ENCODE measurements at regions not wholly inside any gene's neighbourhood (a gene's known extent, or its start where the extent isn't known, plus 50 kb on each side); places are given as distances from the start of the nearest gene placed in this dataset.

DNA sequence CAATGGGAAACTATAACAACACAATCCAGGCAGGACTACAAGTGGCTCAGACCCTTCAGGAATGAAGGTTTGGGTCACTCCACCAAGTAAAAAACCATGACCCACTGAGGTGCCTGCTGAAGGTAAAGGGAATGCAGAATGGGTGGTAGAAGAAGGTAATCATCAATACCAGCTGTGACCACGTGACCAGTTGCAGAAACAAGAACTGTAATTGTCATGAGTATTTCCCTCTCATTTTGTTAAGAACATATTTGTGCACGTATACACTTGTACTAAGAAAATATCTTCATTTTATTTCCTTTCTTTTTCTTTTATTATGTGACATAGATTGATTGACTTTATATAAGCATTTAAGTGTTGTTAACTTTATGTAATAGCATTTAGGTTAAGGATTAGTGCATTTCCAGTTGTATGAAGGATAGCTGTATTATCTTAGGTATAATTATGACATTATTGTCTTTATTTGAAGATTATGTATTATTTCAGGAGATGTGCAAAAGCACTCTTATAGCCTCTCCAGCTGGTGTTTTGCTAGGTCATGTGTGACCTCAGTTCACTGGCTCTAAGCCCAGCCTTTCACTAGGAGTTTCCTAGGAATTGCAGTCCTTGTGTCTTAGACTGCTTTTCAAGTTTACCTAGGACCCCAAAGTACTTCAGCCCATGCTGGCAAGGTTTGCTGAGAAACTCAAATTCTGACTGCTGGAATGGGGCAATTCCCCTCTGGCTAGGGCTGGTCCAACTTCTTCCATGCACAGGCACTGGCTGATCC is 125.7 kb upstream of the DPP10 start:
- DNase-seq: no peak
- no TSS peak for BruUV-seq (replicated peaks)
- Histone ChIP-seq H3K9ac (ENCODE audit: low read length) (no peak overlapping the region), H3K79me2 (ENCODE audit: low read length) (no peaks in the 10 kb centered on the region), H3K9me2 (replicated peaks; ENCODE audit: low read length) (no peaks in the 10 kb centered on the region), H3K36me3 (ENCODE audit: low read depth, low read length) (no peaks in the 10 kb centered on the region), H3K4me3 (ENCODE audit: low read length) (no peak overlapping the region), H4K20me1 (ENCODE audit: low read length) (no peaks in the 10 kb centered on the region), H3K4me2 (ENCODE audit: low read length) (no peak overlapping the region), H3K27ac (ENCODE audit: low read length) (no peak overlapping the region), H3K4me1 (ENCODE audit: insufficient read depth, low read length) (no peaks in the 10 kb centered on the region), H3K9me3 (ENCODE audit: low read length) (no peaks in the 10 kb centered on the region), H2AFZ (ENCODE audit: low read length) (no peak overlapping the region), H3K27me3 (ENCODE audit: low read length) (no peaks in the 10 kb centered on the region), H3F3A (ENCODE audit: low read length, unreplicated experiment) (no peaks in the 10 kb centered on the region)
- TF ChIP-seq, protein P1, sequence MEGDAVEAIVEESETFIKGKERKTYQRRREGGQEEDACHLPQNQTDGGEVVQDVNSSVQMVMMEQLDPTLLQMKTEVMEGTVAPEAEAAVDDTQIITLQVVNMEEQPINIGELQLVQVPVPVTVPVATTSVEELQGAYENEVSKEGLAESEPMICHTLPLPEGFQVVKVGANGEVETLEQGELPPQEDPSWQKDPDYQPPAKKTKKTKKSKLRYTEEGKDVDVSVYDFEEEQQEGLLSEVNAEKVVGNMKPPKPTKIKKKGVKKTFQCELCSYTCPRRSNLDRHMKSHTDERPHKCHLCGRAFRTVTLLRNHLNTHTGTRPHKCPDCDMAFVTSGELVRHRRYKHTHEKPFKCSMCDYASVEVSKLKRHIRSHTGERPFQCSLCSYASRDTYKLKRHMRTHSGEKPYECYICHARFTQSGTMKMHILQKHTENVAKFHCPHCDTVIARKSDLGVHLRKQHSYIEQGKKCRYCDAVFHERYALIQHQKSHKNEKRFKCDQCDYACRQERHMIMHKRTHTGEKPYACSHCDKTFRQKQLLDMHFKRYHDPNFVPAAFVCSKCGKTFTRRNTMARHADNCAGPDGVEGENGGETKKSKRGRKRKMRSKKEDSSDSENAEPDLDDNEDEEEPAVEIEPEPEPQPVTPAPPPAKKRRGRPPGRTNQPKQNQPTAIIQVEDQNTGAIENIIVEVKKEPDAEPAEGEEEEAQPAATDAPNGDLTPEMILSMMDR (conservative IDR thresholded peaks at IDR 0.05; ENCODE audit: low read depth, low read length): no peak
- no peak for TF ChIP-seq EZH2phosphoT487 (IDR thresholded peaks at IDR 0.05; ENCODE audit: borderline replicate concordance, low read length)
- no peak for TF ChIP-seq EZH2 (IDR thresholded peaks at IDR 0.05; ENCODE audit: low read length, unreplicated experiment)
- intact Hi-C loops (cut with micrococcal nuclease): no loop called here
- CTCF ChIA-PET: no interaction called here
- ATAC-seq: no peak
- POLR2A ChIA-PET (ENCODE audit: unreplicated experiment): no interaction called here

DNA sequence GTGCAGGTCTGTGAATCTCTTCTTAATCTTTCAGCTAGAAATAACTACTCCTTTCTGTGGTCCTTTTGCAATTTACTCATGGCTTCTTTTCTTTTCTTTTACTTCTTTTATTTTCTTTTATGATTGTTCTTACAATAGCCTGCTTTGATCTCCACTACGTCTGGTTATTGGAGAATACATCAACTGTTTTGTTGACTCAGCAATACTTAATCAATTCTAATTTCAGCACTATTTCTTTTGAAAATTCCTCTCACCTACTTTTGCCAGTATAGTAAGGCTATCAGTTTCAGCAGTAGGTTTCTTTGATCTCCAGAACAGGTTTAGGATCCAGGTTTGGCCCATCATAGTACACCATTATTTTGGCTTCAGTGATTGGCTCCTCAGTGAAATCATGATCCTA is 111.8 kb upstream of the DPP10 start:
- peaks cover 12% of the 10 kb centered on the region for H3K27me3 ChIP-seq (ENCODE audit: low read length)
- H3K9me3 ChIP-seq (ENCODE audit: low read length): no peaks in the 10 kb centered on the region
- H3K79me2 ChIP-seq (ENCODE audit: low read length): no peaks in the 10 kb centered on the region
- H3F3A ChIP-seq (ENCODE audit: low read length, unreplicated experiment): no peaks in the 10 kb centered on the region
- H3K9me2 ChIP-seq (replicated peaks; ENCODE audit: low read length): no peaks in the 10 kb centered on the region
- no peaks in the 10 kb centered on the region for H3K36me3 ChIP-seq (ENCODE audit: low read depth, low read length)
- H3K9ac ChIP-seq (ENCODE audit: low read length): no peak overlapping the region
- ATAC-seq: no peak
- BruUV-seq (replicated peaks): no TSS peak
- H3K27ac ChIP-seq (ENCODE audit: low read length): no peak overlapping the region
- H2AFZ ChIP-seq (ENCODE audit: low read length): no peak overlapping the region
- no peak for DNase-seq
- ChIA-PET POLR2A (ENCODE audit: unreplicated experiment) (no interaction called here), CTCF (no interaction called here)
- intact Hi-C loops (cut with micrococcal nuclease): no loop called here
- no peak overlapping the region for H3K4me2 ChIP-seq (ENCODE audit: low read length)
- no peaks in the 10 kb centered on the region for H4K20me1 ChIP-seq (ENCODE audit: low read length)
- TF ChIP-seq EZH2 (IDR thresholded peaks at IDR 0.05; ENCODE audit: low read length, unreplicated experiment) (no peak), EZH2phosphoT487 (IDR thresholded peaks at IDR 0.05; ENCODE audit: borderline replicate concordance, low read length) (no peak)
- TF ChIP-seq, protein P1 (conservative IDR thresholded peaks at IDR 0.05; ENCODE audit: low read depth, low read length): no peak
- H3K4me1 ChIP-seq (ENCODE audit: insufficient read depth, low read length): no peaks in the 10 kb centered on the region
- no peak overlapping the region for H3K4me3 ChIP-seq (ENCODE audit: low read length)

DNA sequence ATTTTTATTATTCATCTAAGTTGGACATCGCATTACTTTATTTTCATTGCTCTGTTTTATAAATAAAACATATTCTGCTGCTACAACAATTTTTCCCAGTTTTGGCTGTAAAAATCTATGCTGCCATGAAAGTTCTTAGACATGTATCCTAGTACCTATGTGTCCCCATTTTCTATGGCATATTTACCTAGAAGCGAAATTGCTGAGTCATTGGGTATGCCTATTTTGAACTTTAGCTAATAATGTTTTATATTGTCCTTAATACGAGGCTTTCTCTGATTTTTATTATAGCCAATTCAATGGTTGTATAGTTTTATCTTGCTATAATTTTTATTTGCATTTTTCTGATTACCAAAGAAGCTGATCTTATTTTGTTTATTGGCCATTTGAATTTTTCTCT is 110.5 kb upstream of the DPP10 start:
- H3K4me3 ChIP-seq (ENCODE audit: low read length): no peak overlapping the region
- H3F3A ChIP-seq (ENCODE audit: low read length, unreplicated experiment): no peaks in the 10 kb centered on the region
- ATAC-seq (no peak), DNase-seq (no peak)
- H3K9ac ChIP-seq (ENCODE audit: low read length): no peak overlapping the region
- no peaks in the 10 kb centered on the region for H4K20me1 ChIP-seq (ENCODE audit: low read length)
- H3K79me2 ChIP-seq (ENCODE audit: low read length): no peaks in the 10 kb centered on the region
- H3K9me2 ChIP-seq (replicated peaks; ENCODE audit: low read length): no peaks in the 10 kb centered on the region
- H2AFZ ChIP-seq (ENCODE audit: low read length): no peak overlapping the region
- CTCF ChIA-PET: no interaction called here
- H3K27me3 ChIP-seq (ENCODE audit: low read length): peaks cover 12% of the 10 kb centered on the region
- no TSS peak for BruUV-seq (replicated peaks)
- no peak overlapping the region for H3K27ac ChIP-seq (ENCODE audit: low read length)
- intact Hi-C loops (cut with micrococcal nuclease): no loop called here
- POLR2A ChIA-PET (ENCODE audit: unreplicated experiment): no interaction called here
- H3K4me1 ChIP-seq (ENCODE audit: insufficient read depth, low read length): no peaks in the 10 kb centered on the region
- H3K36me3 ChIP-seq (ENCODE audit: low read depth, low read length): no peaks in the 10 kb centered on the region
- no peaks in the 10 kb centered on the region for H3K9me3 ChIP-seq (ENCODE audit: low read length)
- TF ChIP-seq, protein P1 (conservative IDR thresholded peaks at IDR 0.05; ENCODE audit: low read depth, low read length): no peak
- TF ChIP-seq EZH2phosphoT487 (IDR thresholded peaks at IDR 0.05; ENCODE audit: borderline replicate concordance, low read length) (no peak), EZH2 (IDR thresholded peaks at IDR 0.05; ENCODE audit: low read length, unreplicated experiment) (no peak)
- H3K4me2 ChIP-seq (ENCODE audit: low read length): no peak overlapping the region

Data from PC-3 (cell line).